HG02588 (cell line): ENCODE measurements at regions not wholly inside any gene's neighbourhood (a gene's known extent, or its start where the extent isn't known, plus 50 kb on each side); places are given as distances from the start of the nearest gene placed in this dataset.

Source experiments
- ATAC-seq: cut with Tn5 transposase; IDR thresholded peaks from one replicate; pipeline ENCODE4 v1.9.1; 2021; ENCODE audit warnings: mild to moderate bottlenecking, moderate library complexity; ENCODE audit not compliant: unreplicated experiment

- ATAC-seq, result no peak
These were observed 222.2 kb downstream of the PPARGC1A start for GRCh38 chr4:23667659-23668058.

- no peak for ATAC-seq
These were observed 229.0 kb downstream of the PPARGC1A start for GRCh38 chr4:23660865-23661264.

GRCh38 chr4:23654791-23655190 is 235.1 kb downstream of the PPARGC1A start:
- no peak for ATAC-seq

GRCh38 chr4:23648854-23649596 is 240.8 kb downstream of the PPARGC1A start:
- ATAC-seq, result no peak

GRCh38 chr4:23635468-23635867 is 254.4 kb downstream of the PPARGC1A start:
- no peak for ATAC-seq

GRCh38 chr4:23631255-23631950 is 258.4 kb downstream of the PPARGC1A start:
- no peak for ATAC-seq

- ATAC-seq, result no peak
These were observed 259.7 kb downstream of the PPARGC1A start for GRCh38 chr4:23630110-23630509.

GRCh38 chr4:23629421-23629820 is 260.4 kb downstream of the PPARGC1A start:
- no peak for ATAC-seq

- no peak for ATAC-seq
These were observed 275.5 kb downstream of the PPARGC1A start for GRCh38 chr4:23614284-23614892.

GRCh38 chr4:23613782-23614181 is 276.1 kb downstream of the PPARGC1A start:
- no peak for ATAC-seq

- ATAC-seq, result no peak
These were observed 287.1 kb downstream of the PPARGC1A start for GRCh38 chr4:23602720-23603119.

GRCh38 chr4:23594125-23594524 is 295.7 kb downstream of the PPARGC1A start:
- no peak for ATAC-seq

GRCh38 chr4:23590431-23590830 is 299.4 kb downstream of the PPARGC1A start:
- ATAC-seq, result no peak

- ATAC-seq, result no peak
These were observed 305.8 kb downstream of the PPARGC1A start for GRCh38 chr4:23584024-23584423.

- no peak for ATAC-seq
These were observed 307.2 kb downstream of the PPARGC1A start for GRCh38 chr4:23582671-23583070.

GRCh38 chr4:23579166-23579565 is 310.7 kb downstream of the PPARGC1A start:
- no peak for ATAC-seq

- ATAC-seq, result no peak
These were observed 312.4 kb downstream of the PPARGC1A start for GRCh38 chr4:23577398-23577797.

- ATAC-seq, result no peak
These were observed 317.5 kb downstream of the PPARGC1A start for GRCh38 chr4:23572382-23572781.

- no peak for ATAC-seq
These were observed 322.5 kb downstream of the PPARGC1A start for GRCh38 chr4:23567338-23567737.

GRCh38 chr4:23560748-23561147 is 329.1 kb downstream of the PPARGC1A start:
- no peak for ATAC-seq

GRCh38 chr4:23558101-23558500 is 331.7 kb downstream of the PPARGC1A start:
- ATAC-seq, result no peak

- ATAC-seq, result no peak
These were observed 342.2 kb downstream of the PPARGC1A start for GRCh38 chr4:23547601-23548000.
